UCSD-AML1 (cell line): ENCODE measurements at regions not wholly inside any gene's neighbourhood (a gene's known extent, or its start where the extent isn't known, plus 50 kb on each side); places are given as distances from the start of the nearest gene placed in this dataset.
"Not testable (repeated sequence)": the region's sequence is repeated elsewhere in the genome, so short reads cannot be mapped to it uniquely, and the experiment has no call there.

ENCODE experiments used
- DNase-seq: peaks from one replicate; lab custom pipeline; 2025; ENCODE audit not compliant: unreplicated experiment; lab: John Stamatoyannopoulos, UW

GRCh38 chr2:150860301-150860700 lies 372.8 kb upstream of the RND3 start:
- DNase-seq, result no peak

DNA sequence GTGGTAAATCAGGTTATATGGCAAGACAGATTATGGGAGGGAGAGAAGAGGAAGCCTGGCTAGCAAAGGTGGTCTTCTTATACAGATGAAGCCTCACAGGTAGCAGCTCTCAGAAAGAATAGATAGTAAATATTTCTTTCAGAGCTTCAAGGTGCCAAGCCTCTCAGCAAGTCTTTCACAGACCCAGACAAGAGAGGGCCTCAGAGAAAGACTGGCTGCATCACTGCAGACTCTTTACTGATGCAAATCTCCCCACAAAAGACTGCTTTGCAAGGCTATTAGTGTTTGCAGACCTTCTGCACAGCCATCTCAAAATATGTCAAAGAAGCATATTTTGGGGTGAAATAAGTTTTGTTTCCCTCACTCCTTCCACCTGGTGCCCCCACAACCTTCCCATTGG lies 372.4 kb upstream of the RND3 start:
- no peak for DNase-seq

- DNase-seq, result no peak
Measured at GRCh38 chr2:150859162-150859561, 371.7 kb upstream of the RND3 start.

- DNase-seq, result no peak
Measured at GRCh38 chr2:150858382-150858781, 370.9 kb upstream of the RND3 start.

- no peak for DNase-seq
Measured at GRCh38 chr2:150856596-150857281, 369.3 kb upstream of the RND3 start.

- DNase-seq, result no peak
Measured at GRCh38 chr2:150853263-150853662, 365.8 kb upstream of the RND3 start.

GRCh38 chr2:150850641-150851040 lies 363.2 kb upstream of the RND3 start:
- no peak for DNase-seq

- DNase-seq, result no peak
Measured at GRCh38 chr2:150847578-150847977, 360.1 kb upstream of the RND3 start.

- no peak for DNase-seq
Measured at GRCh38 chr2:150846691-150847090, 359.2 kb upstream of the RND3 start.

DNA sequence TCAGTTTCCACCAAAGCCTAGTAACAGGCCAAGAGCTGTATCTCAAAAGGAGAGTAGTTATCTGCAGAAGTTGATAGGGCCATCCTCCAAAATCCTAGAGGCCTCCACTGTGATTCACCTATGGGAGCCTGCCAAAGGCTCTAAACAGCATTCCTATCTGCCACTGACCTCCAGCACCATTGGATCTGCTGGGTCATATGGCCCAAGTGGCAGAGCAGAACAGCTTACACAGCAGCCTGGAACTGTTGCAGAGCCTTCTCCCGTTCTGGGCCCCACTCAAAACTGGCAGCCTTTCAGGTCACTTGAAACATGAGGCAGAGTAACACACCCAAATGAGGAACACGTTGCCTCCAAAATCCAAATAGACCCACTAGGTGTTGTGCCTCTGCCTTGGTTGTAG lies 345.2 kb upstream of the RND3 start:
- DNase-seq, result no peak

DNA sequence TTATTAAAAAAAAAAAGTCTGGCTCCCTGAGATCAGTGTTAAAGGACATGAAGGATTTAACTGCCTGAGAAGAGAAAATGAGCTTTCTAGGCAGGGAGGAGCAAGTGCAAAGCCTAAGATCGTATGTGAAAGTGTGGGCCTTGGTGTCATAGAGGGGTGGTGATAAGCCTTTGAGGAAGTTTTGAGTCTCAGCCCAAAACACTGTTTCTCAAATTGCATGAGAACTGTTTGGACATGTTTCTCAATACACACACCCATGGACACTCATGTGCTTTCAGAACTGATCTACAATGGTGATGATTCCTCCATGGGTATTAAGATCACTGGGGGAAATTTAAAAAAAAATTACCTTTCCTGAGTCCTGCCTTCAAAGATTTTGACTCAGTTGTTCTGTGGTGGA lies 336.7 kb upstream of the RND3 start:
- DNase-seq, result no peak

DNA sequence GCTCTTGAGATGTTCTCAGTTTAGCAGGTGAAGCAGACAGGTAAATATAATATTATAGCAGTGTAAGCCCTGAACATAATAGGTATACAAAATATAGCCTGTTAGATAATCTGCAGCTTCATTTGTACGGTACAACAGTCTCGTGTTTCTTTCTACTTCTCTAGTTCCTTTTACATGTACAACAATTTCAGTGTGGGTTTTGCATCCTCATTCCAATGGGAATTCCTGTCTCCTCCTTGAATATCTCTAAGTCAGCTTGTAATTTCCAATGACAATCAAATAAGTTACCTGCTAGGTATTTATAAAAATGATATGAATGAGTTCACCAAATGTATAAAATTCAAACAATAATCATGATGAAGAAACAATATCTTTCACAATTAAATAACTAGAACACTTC lies 330.0 kb upstream of the RND3 start:
- DNase-seq, result no peak

DNA sequence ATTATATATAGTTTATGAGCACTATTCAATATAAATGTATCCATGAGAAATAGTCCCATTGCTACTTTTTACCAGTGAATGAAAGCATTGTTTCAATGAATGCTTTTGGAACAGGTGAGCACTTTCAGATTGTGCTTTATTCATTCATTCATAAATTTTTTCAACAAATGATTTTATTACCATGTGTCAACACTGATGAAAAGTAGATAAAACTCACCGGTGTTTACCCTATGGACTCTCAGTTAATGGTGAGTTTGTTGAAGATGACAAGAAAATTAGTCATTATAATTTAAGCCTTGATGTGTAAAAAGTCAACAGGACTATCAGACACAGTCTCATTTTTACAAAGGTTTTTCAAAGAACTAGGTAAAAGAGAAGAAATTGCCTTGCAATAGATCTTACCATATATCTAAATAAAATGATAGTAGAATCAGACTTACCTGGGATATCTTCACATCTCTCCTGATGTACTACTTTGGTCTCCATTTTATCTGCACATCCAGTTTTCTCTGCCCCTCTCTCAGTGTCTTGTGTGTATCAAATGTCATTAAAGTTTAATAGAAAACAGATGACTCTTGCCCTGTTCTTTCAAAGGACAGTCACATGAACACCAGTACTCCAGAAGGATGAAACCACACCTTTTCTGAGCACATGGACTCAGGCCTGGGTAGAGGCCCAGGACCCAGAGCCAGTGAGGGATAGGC lies 325.3 kb upstream of the RND3 start:
- DNase-seq, result no peak

DNA sequence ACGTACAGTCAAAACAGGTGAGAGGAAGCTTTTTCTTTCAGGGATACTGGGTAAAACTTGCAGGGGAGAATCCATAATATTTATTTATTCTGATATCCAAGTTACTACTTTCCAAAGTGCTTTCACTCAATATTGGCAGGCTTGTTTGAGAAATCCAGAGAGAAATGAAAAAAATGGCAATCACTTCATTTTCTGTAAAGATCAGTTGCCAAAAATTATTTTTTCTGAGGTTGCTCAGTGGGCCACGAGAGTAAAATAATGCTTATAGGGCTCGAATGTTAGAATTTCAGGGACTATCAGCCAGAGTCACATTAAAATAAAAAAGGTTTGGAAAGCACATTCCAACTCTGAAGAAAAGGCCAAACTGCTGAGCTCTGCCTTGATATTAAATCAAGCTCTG lies 324.6 kb upstream of the RND3 start:
- no peak for DNase-seq

- no peak for DNase-seq
Measured at GRCh38 chr2:150811259-150811855, 323.9 kb upstream of the RND3 start.

DNA sequence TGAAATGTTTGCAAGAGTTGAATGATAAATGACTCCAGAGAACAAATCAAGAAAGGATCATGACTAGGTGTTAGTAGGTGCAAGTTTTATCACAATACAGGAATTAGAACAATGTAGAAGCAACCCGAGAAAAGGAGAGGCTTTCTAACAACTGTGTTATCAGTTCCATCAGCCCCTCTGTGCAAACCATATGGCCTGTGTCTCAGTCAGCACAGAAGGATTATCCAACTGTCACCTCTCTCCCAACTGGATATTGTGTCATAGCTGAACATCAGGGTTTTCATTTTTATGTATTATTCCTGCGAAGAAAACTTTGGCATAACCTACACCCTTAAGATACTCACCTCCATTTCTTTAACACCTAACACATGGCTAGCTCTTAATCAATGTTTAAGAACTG lies 321.6 kb upstream of the RND3 start:
- no peak for DNase-seq

DNA sequence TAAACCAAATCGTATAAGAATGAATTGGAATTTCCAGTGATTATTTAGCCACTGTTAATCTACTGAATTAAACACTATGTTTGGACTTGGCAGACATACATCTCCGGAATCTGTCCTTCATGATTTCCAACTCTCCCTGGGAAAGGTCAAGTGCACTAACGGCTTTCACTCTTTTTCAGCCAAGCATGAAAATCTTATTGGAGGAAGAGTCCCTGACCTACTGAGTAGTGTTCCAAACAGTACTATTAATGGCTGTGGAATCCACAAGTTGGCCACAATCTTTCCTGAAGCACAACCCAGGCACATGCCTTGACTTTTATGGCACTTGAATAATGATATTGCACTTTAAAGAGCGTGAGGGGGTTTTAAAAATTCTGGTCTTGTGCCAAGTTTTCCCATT lies 318.9 kb upstream of the RND3 start:
- DNase-seq, result no peak

- DNase-seq, result no peak
Measured at GRCh38 chr2:150803689-150804398, 316.4 kb upstream of the RND3 start.

- no peak for DNase-seq
Measured at GRCh38 chr2:150802635-150803034, 315.2 kb upstream of the RND3 start.

DNA sequence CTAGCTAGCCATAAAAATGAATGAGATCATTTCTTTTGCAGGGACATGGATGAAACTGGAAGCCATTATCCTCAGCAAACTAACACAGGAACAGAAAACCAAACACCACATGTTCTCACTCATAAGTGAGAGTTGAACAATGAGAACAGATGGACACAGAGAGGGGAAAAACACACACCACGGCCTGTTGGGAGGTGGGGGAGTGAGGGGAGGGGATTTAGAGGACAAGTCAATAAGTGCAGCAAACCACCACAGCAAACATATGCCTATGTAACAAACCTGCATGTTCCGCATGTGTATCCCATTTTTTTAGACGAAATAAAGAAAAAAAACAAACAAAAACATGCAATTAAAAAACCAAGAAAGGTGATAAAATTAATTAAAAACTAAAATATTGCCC lies 308.8 kb upstream of the RND3 start:
- not testable (repeated sequence) for DNase-seq

DNA sequence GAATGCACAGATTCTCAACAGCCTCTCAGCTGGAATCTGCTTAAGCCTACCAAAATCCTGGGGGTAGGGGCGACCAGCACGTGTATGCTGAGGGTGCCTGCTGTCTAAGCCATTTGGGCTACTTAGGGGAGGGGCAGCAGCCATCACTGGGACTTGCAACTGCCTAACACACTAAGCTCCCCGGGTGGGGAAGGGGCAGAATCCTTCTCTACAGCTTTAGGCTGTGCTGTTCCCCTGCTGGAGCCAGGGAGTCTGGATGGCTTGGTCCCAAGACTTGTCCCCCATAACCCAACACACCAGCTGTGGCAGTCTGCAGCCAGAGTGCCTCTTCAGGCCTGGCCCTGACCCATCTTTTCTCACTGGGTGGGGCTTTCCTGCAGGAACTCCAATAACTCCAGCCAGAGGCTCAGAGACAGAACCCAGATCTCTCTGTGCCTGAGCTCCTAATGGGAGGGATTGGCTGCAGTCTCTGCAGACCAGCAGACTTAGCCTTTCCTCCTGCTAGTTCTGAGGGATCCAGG lies 305.4 kb upstream of the RND3 start:
- DNase-seq, result no peak

DNA sequence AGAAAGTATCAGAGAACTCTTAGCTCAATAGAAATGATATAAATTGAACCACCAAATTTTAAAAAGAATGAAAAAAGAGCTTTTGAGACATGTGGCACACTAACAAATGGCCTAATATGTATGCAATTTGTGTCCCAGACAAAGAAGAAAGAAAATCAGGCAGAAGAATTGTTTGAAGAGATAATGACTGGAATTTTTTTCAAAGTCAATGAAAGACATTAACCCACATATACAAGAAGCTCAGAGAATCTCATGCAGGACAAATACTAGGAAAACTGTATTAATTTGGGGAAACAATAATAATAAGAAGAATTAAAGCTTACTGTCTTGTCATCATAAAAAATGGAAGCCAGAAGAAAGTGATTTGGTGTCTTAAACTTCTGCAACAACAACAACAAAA lies 304.1 kb upstream of the RND3 start:
- DNase-seq, result no peak
